Upper lobe of right lung (tissue), 1 donor: ENCODE measurements at regions not wholly inside any gene's neighbourhood (a gene's known extent, or its start where the extent isn't known, plus 50 kb on each side); places are given as distances from the start of the nearest gene placed in this dataset.

Experiments used
- ATAC-seq: fragments of 200-7000 bp; cut with Tn5 transposase; one replicate; pipeline ENCODE4 v1.9.1; 2020; ENCODE audit warnings: mild to moderate bottlenecking, moderate library complexity
- DNase-seq: peaks from one replicate; pipeline ENCODE4 v3.0.0-alpha.2; 2020
- H3K27ac ChIP-seq: fragments of 200-600 bp; one replicate; pipeline ENCODE4 v1.8.0; 2022
- H3K27me3 ChIP-seq: fragments of 200-600 bp; one replicate; pipeline ENCODE4 v1.8.0; 2022; ENCODE audit warnings: mild to moderate bottlenecking
- H3K36me3 ChIP-seq: fragments of 200-600 bp; one replicate; pipeline ENCODE4 v1.8.0; 2022
- H3K4me1 ChIP-seq: fragments of 200-600 bp; one replicate; pipeline ENCODE4 v1.8.0; 2022
- H3K4me3 ChIP-seq: fragments of 200-600 bp; one replicate; pipeline ENCODE4 v1.8.0; 2022; ENCODE audit warnings: mild to moderate bottlenecking
- H3K9me3 ChIP-seq: fragments of 200-600 bp; one replicate; pipeline ENCODE4 v1.8.0; 2022
- CTCF ChIP-seq: fragments of 200-600 bp; IDR thresholded peaks from one replicate; pipeline ENCODE4 v1.8.0; 2022; ENCODE audit warnings: antibody characterized with exemption
- intact Hi-C: fragments of 100-400 bp; cut with DNase I; formaldehyde crosslinking; loops from one replicate; pipeline ENCODE4 v1.11.0; 2022
- donor health status: DM: no; HTN: yes; CAD: no; lungs with severe emphysema.

DNA sequence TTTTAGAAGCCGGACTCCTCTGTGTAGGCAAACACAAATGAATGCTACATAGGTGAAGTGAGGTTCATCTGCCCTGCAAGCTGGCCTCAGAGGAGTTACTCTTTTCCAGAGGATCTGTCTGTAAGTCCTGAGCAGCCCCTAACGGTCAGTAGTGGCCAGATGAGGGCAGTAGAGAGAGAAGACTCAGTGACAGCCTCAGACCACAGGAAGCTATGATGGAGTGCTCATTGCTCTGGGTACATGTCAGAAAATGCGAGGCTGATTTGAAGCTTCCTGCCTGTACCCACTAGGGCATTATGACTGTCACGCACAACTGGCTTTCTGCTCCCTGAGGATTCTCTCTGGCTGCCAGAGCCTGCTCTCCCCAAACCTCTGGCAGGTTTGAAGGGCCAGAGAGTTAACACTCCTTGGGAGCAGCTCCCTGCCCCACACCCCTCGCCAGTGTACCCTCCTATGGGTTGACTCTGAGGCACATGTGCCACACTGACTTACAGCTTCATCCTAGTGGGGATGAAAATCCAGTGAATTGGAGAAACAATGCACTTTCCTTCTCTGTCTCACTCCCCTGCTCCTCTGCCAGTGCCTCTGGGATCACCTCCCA lies 141.5 kb downstream of the GABRG2 start:
- ATAC-seq (peak; percentile 89), DNase-seq (no peak)
- intact Hi-C loops: no loop called here
- TF ChIP-seq CTCF: peak; percentile 44
- Histone ChIP-seq H3K27ac (no peak overlapping the region), H3K27me3 (no peaks in the 10 kb centered on the region), H3K36me3 (no peaks in the 10 kb centered on the region), H3K4me3 (no peak overlapping the region), H3K4me1 (no peaks in the 10 kb centered on the region), H3K9me3 (no peaks in the 10 kb centered on the region)

DNA sequence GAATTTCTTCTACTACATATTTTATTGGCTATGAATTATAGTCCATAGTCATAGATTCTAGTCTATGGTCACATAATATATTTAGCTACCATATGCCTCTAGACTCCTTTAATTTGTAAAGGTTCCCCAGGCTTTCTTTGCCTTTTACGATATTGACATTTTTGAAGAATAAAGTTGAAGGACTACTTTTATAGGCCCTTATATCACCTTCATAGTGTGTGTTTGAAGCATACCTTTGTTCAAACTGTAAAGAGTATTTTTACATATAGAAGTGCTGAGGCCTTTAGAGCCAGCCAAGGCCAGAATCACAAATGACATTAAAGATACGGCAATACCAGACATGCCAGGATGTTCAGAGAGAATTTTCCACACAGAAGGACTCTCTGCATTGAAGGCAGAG lies 147.0 kb downstream of the GABRG2 start:
- H3K36me3 ChIP-seq: no peaks in the 10 kb centered on the region
- no peak for TF ChIP-seq CTCF
- no peak overlapping the region for H3K27ac ChIP-seq
- H3K4me3 ChIP-seq: no peak overlapping the region
- ATAC-seq (no peak), DNase-seq (no peak)
- no peaks in the 10 kb centered on the region for H3K9me3 ChIP-seq
- no peaks in the 10 kb centered on the region for H3K4me1 ChIP-seq
- no peaks in the 10 kb centered on the region for H3K27me3 ChIP-seq
- intact Hi-C loops: no loop called here

GRCh38 chr5:162217037-162217436 lies 149.5 kb downstream of the GABRG2 start:
- Histone ChIP-seq H3K4me3 (no peak overlapping the region), H3K9me3 (no peaks in the 10 kb centered on the region), H3K27ac (no peak overlapping the region), H3K4me1 (no peaks in the 10 kb centered on the region), H3K36me3 (no peaks in the 10 kb centered on the region), H3K27me3 (no peaks in the 10 kb centered on the region)
- intact Hi-C loops: no loop called here
- ATAC-seq (no peak), DNase-seq (no peak)
- TF ChIP-seq CTCF: no peak

- Histone ChIP-seq H3K36me3 (no peaks in the 10 kb centered on the region), H3K4me3 (no peak overlapping the region), H3K9me3 (no peaks in the 10 kb centered on the region), H3K4me1 (no peaks in the 10 kb centered on the region), H3K27me3 (no peaks in the 10 kb centered on the region), H3K27ac (no peak overlapping the region)
- intact Hi-C loops: no loop called here
- ATAC-seq (no peak), DNase-seq (no peak)
- TF ChIP-seq CTCF: no peak
Observed at GRCh38 chr5:162221910-162222309, 154.3 kb downstream of the GABRG2 start.

- intact Hi-C loops: no loop called here
- DNase-seq: no peak
- Histone ChIP-seq H3K36me3 (no peaks in the 10 kb centered on the region), H3K4me3 (no peak overlapping the region), H3K27ac (no peak overlapping the region), H3K27me3 (no peaks in the 10 kb centered on the region), H3K9me3 (no peaks in the 10 kb centered on the region), H3K4me1 (no peaks in the 10 kb centered on the region)
- no peak for TF ChIP-seq CTCF
- ATAC-seq: no peak
Observed at GRCh38 chr5:162227075-162227474, 159.5 kb downstream of the GABRG2 start.

DNA sequence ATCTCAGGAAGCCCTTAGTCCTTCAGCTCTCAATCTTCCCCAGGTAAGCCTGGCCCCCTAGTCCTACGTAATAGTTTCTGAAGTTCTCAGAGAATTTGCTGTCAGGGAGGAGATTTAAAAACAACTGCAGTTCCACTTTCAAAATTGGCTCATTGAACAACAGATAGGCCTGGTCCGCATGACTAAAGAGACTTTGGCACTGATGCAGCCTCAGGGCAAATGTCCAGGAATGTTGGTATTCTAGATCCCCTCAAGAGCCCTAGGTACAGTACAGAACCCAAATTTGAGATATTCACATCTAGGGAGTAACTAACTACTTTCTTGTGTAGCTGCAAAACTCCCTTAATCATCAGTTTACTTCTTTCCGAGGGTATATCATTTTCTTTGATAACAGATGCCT lies 162.8 kb downstream of the GABRG2 start:
- DNase-seq (no peak), ATAC-seq (no peak)
- H3K36me3 ChIP-seq: no peaks in the 10 kb centered on the region
- H3K4me3 ChIP-seq: no peak overlapping the region
- no peak overlapping the region for H3K27ac ChIP-seq
- intact Hi-C loops: no loop called here
- no peaks in the 10 kb centered on the region for H3K4me1 ChIP-seq
- no peaks in the 10 kb centered on the region for H3K27me3 ChIP-seq
- TF ChIP-seq CTCF: no peak
- H3K9me3 ChIP-seq: no peaks in the 10 kb centered on the region
